NCI-H524 (cell line): ENCODE measurements at regions not wholly inside any gene's neighbourhood (a gene's known extent, or its start where the extent isn't known, plus 50 kb on each side); places are given as distances from the start of the nearest gene placed in this dataset.

Experiments used
- DNase-seq, 2 experiments: peaks; one replicate each; lab custom pipeline; 2025; lab: John Stamatoyannopoulos, UW

GRCh38 chr6:120083186-120083585, 733.6 kb upstream of the MAN1A1 start:
- DNase-seq = no peak

DNA sequence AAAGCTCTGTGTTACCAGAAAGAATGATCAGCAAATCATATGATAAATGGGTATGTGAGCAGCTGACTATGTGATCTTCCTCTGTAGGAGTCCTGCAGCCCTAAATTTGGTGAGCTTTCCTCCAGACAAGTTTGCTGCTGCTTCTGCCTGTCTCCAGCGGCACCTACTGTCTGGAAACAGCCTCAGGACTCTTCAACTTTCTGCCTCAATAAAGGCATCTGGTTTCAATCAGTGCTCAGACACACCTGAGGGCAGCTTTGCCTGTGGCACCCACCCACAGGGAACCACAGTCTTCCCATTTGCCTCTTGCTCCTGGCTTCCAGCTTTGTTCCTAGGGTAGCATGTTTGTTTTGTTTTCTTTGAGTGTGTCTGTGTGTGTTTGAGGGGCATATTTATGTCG, 727.9 kb upstream of the MAN1A1 start:
- peak in 1 of 2 experiments; percentile 33 for DNase-seq

GRCh38 chr6:120058410-120058809, 708.8 kb upstream of the MAN1A1 start:
- no peak for DNase-seq

GRCh38 chr6:120056085-120056484, 706.5 kb upstream of the MAN1A1 start:
- no peak for DNase-seq

DNA sequence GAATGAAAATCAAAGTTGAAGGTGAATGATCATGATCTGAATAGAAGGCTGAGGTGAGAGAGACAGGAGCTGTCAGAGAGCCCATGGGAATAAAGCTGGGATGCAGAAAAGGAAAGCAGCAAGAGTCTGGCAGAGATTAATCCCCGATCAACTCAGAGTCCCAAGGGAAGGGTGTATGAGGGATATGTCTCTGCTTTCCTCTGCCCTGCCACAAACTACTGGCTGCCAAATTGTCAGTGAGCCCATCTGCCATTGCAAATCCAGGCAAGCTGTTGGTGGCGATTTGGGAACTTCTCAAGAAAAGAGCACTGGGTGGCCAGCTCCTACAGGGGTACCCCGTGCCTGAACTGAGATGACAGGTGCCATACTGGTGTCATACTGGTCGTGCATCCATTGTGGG, 705.5 kb upstream of the MAN1A1 start:
- peak; percentile 89 to 95 for DNase-seq

DNA sequence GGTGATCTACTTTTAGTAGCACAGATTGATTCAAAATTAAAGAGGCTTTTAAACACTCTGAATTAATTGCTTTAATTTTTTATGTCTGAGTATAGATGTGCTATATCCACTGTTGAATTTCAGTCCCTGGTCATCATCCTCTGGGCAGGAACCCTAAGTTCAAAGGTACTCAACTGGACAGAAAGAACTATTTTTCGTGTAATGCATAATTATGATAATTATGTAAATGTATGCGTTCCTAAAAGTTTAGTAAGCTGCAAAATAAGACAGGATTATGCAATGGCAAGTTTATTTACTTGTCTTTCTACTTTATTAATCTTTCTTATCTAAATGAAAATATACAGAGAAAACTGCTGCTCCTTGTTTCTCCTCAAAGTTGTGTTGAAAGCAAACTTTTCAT, 690.1 kb upstream of the MAN1A1 start:
- no peak for DNase-seq

DNA sequence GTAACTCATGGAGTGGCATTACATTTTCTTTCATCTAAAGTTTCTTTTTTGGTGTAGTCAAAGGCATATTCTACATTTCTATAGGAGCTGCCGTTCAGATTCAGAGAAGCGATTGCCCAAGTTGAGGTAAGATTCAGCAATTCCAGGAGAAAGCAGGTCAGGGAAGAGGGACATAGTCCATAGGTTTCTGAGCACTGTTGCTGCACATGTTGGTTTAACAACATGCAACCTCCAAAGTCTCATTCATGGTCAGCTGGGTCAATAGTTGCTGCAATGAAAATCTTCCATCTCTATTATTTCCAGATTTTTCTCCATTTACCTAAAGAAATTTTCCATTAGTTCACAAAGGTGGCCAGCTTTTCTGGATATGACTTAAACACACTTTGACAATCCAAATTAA, 682.3 kb upstream of the MAN1A1 start:
- no peak for DNase-seq

GRCh38 chr6:120026791-120027190, 677.2 kb upstream of the MAN1A1 start:
- DNase-seq = no peak

- no peak for DNase-seq
Measured at GRCh38 chr6:120010075-120010474, 660.5 kb upstream of the MAN1A1 start.

DNA sequence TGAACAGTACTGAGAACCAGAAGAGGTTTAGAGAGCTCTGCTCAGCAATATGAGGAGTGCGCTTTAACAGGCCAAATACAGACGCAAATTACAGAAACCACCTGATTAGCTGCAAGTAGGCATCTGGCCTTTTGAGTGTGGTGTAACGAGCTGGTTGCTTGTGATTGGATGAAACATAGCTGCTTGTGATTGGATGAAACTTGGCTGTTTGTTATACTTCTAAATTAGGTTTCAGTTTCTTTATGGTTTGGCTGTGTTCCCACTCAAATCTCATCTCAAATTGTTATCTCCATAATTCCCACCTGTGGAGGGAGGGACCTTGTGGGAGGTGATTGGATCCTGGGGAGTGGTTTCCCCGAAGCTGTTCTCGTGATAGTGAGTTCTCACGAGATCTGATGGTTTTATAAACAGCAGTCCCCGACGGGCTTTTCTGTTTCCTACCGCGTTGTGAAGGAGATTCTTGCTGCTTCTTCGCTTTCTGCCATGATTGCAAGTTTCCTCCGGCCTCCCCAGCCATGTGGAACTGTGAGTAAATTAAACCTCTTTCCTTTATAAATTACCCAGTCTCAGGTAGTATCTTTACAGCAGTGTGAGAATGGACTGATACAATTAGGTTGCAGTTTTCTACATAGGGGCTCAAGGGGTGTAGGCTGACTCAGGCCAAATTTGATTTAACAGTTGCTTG, 655.9 kb upstream of the MAN1A1 start:
- no peak for DNase-seq

GRCh38 chr6:119986934-119987549, 637.5 kb upstream of the MAN1A1 start:
- no peak for DNase-seq

DNA sequence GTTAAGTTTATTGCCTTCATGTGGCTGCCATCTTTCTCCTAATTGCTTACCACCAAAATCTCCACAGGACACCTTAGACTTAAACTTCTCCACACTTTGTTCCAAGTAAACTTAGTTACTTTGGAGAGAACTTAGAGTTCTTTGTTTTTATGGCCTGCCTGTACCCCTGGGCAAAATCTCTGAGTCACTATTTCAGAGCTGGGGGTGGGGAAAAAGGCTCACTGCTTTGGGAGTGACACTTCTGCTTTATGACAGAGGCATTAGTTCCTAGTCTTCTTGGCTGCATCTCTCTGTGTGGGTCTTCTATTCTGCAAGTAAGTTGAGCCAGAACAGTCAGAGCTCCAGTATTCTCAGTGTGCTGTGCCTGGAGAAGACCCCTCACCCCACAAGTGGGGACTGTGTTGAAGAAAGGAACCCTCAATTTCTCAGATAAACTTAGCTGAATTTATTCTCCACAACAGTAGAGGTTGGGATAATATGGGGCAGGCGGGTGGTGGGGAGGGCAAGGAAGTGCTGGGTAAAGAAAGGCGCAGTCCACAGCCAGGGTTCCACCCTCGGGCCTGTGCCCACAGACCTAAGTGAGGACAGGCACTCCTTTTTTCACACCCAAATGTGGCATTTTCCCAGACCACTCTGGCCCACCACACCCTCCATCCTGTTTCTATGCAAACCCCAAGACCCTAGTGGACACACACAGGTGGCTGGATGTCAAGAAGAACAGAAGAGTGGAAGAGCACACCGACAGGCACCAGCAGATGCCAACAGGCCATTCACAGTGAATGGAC, 636.6 kb upstream of the MAN1A1 start:
- DNase-seq = no peak

DNA sequence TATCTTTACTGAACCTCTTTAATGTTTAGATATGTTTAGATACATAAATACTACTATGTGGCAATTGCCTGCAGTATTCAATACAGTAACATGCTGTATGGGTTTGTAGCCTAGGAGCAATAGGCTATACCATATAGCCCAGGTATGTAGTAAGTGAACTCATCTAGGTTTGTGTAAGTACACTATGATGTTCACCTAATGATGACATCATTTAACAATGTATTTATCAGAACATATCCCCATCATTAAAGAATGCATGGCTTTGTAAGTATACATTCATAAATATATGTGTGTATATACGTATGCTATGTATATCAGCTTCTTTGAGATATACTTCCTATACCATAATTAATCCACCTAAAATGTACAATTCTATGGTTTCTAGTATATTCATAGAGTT, 631.2 kb upstream of the MAN1A1 start:
- DNase-seq = no peak

DNA sequence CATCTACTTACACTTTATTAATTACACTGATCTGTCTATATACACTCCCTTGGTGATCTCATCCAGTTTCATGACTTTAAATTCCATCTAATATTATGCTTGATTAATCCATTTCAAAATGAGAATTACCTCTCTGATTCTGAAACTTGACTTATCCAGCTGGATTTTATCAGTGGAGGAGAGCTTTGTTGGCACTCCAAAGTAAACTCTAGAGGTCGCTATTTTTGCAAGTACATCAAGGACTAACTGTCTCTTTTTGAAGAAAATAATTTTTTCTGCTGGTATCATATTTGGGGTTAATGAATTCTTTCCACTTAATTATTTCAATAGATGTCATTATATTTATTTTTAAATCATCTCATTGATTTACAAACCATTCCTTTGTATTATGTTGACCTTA, 630.3 kb upstream of the MAN1A1 start:
- DNase-seq = peak in 1 of 2 experiments; percentile 12

DNA sequence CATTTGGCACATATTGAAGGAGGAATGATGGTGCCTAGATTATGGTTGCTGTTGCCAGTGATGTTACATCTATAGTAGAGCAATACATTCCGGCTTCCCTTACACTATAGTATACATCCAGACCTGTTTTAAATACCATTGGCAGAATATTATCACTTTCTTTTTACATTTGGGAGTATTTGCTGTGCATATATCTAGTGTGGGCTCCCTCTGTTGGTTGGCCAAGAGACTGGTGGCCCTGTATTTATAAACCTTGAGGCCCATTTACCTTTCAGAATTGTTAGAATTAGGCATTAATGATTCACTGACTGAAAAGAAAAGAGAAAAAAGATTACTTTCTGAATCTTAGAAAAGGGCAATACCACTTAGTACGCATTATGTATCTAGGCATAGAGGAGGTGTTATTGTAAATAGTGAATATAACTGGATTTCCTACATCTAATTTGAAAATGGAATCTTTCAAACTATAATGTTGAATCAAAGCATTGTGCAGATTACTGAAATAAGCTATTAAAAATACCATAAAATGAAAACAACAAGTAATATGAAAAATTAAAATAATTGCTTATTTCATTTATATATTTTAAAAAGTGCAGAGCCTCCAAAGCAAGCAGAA, 628.8 kb upstream of the MAN1A1 start:
- DNase-seq = peak in 1 of 2 experiments; percentile 9

DNA sequence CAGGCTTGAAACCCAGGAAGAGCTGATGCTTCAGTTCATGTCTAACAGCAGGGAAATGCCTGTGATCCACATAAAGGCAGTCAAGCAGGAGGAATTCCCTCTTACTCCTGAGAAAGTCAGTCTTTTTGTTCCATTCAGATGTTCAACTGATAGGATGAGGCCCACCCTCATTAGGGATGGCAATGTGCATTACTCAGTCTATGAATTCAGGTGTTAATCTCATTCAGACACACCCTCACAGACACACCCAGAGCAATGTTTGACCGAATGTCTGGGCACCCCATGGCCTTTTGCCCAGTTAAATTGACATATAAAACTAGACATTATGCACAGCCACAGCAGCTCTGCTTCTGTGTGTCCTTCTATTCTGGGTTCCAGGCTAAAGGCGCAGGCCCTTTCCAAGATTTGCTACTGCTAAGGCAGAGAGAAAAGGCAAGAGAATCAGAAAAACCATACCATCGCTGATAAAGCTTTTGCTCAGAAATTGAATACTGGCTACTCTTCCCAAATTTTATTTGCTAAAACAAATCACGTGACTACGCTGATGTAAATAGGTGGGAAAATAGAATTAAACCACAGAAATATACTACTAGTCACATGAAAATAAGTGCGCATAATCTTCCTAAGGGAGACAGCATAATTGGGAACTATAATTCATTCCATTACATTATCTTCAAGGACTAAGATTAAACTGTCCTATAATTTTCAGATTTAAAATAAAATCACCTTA, 625.0 kb upstream of the MAN1A1 start:
- DNase-seq = no peak

- DNase-seq = no peak
Measured at GRCh38 chr6:119966484-119966883, 616.9 kb upstream of the MAN1A1 start.

DNA sequence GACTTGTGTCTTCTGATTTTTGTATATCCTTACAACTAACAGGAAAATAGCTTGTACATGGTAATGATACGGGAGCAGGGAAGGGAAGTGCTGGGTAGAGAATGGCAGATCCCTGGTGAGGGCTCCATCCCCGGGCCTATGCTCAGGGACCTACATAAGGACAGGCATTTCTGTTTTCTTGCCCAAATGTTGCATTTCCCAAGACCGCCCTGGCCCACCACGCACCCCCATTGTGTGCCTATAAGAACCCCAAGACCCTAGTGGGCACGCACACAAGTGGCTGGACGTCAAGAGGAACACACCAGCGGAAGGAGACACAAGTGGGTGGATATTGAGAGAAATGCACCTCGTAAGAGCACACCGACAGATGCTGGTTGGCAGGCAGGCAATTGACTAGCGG, 616.3 kb upstream of the MAN1A1 start:
- DNase-seq = no peak

- DNase-seq = no peak
Measured at GRCh38 chr6:119965008-119965407, 615.4 kb upstream of the MAN1A1 start.

- no peak for DNase-seq
Measured at GRCh38 chr6:119962505-119962904, 612.9 kb upstream of the MAN1A1 start.

DNA sequence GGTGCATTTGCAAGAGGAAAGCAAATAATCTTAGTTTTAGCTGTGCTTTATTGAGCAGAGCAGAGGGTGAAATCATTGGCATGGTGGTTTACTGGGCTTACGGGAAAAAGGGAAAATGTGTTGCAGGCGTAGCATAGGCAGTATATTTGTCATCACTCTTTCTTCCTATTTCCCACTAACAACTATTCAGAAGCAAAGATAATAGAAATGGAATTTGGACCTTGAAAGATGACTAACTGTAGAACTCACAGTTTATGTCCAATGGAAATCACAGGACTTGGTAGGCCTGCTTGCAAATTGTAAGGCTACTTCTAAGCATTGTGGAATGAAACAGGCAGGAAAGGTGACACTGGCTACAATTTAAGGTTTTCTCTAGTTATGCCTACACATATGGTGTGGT, 611.9 kb upstream of the MAN1A1 start:
- DNase-seq = no peak

DNA sequence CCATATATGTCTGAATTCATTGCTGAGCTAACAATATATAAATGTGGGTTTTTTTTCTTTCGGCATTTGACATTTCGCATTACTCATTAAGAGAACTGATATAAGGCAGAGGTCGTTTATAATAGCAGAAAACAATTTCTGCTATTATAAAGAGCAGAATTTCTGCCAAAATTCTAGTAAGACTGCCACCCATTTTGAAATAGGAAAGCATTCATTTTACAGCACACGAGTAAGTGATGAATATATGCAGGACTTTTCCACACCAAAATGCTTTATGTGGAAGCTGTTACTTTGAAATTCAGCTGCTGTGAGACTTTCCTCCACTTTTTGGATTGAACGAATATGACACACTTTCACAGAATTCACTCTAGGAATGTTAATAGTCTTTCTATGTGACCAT, 610.9 kb upstream of the MAN1A1 start:
- no peak for DNase-seq
